ENCODE measurements at regions not wholly inside any gene's neighbourhood (a gene's known extent, or its start where the extent isn't known, plus 50 kb on each side); places are given as distances from the start of the nearest gene placed in this dataset.

- Histone ChIP-seq H3K27ac (no peak overlapping the region), H3K36me3 (no peaks in the 10 kb centered on the region), H3K27me3 (ENCODE audit: low read depth) (no peaks in the 10 kb centered on the region), H3K4me1 (peaks cover 4% of the 10 kb centered on the region), H3K4me3 (no peak overlapping the region), H3K9me3 (no peaks in the 10 kb centered on the region)
- DNase-seq (no peak), ATAC-seq (no peak)
- intact Hi-C loops (cut with DNase I), result no loop called here
- no peak for TF ChIP-seq CTCF (IDR thresholded peaks at IDR 0.05)
Measured at GRCh38 chrX:13147147-13147546, 102.7 kb upstream of the FAM9C start.

GRCh38 chrX:13144927-13145655 lies 100.7 kb upstream of the FAM9C start:
- TF ChIP-seq CTCF (IDR thresholded peaks at IDR 0.05), result no peak
- no peak for ATAC-seq
- H3K4me1 ChIP-seq, result no peaks in the 10 kb centered on the region
- H3K9me3 ChIP-seq, result no peaks in the 10 kb centered on the region
- intact Hi-C loops (cut with DNase I), result no loop called here
- H3K27ac ChIP-seq, result no peak overlapping the region
- H3K36me3 ChIP-seq, result no peaks in the 10 kb centered on the region
- no peak overlapping the region for H3K4me3 ChIP-seq
- no peaks in the 10 kb centered on the region for H3K27me3 ChIP-seq (ENCODE audit: low read depth)
- no peak for DNase-seq

GRCh38 chrX:13142891-13143290 lies 98.5 kb upstream of the FAM9C start:
- Histone ChIP-seq H3K36me3 (no peaks in the 10 kb centered on the region), H3K27me3 (ENCODE audit: low read depth) (no peaks in the 10 kb centered on the region), H3K4me3 (no peak overlapping the region), H3K9me3 (no peaks in the 10 kb centered on the region), H3K27ac (no peak overlapping the region), H3K4me1 (no peaks in the 10 kb centered on the region)
- TF ChIP-seq CTCF (IDR thresholded peaks at IDR 0.05), result no peak
- DNase-seq (no peak), ATAC-seq (peak in 1 of 2 donors; percentile 12)
- intact Hi-C loops (cut with DNase I), result no loop called here

- no peak for DNase-seq
- Histone ChIP-seq H3K4me3 (no peak overlapping the region), H3K4me1 (no peaks in the 10 kb centered on the region), H3K27me3 (ENCODE audit: low read depth) (no peaks in the 10 kb centered on the region), H3K36me3 (no peaks in the 10 kb centered on the region), H3K27ac (no peak overlapping the region), H3K9me3 (no peaks in the 10 kb centered on the region)
- ATAC-seq, result no peak
- TF ChIP-seq CTCF (IDR thresholded peaks at IDR 0.05), result no peak
- intact Hi-C loops (cut with DNase I), result no loop called here
Measured at GRCh38 chrX:13140007-13140406, 95.6 kb upstream of the FAM9C start.

DNA sequence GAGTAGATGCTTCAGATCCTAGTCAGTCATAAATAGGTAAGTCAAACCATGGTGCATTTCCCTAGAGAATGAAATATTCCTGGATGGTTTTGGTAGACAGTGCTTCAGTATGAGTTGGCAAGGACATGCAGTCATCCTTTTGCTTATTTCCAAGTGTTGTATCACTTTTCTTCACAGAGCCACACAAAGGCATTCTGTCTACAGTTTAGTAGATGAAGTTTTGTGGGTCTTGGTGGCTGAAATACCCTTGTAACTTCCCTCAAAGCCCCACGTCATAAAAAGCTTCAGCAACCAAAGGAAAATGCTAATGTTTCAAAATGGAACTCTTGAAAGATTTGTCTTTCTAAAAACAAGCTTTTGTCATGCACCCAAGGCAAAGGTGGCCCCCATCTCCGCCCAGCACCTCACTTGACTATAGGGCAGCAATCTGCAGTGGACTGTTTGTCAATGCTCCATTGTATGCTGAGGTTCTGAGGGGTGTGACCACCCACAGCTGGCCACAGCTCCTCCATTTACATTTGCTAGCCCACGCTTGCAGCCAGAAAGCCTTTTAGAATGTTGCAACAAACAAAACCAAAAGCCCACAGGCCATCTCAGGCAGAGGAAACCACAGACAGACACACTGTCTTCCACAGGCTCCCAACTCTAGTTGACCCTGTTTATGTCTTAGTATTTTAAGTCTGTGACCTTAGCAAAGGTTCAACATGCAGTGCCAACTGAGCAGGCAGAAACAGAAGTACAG lies 87.1 kb upstream of the FAM9C start:
- no peak for TF ChIP-seq CTCF (IDR thresholded peaks at IDR 0.05)
- DNase-seq (peak; percentile 42), ATAC-seq (peak; percentile 57 to 76)
- H3K4me3 ChIP-seq, result no peak overlapping the region
- H3K9me3 ChIP-seq, result no peaks in the 10 kb centered on the region
- no peaks in the 10 kb centered on the region for H3K36me3 ChIP-seq
- no peak overlapping the region for H3K27ac ChIP-seq
- peaks cover 9% of the 10 kb centered on the region for H3K4me1 ChIP-seq
- intact Hi-C loops (cut with DNase I), result no loop called here
- H3K27me3 ChIP-seq (ENCODE audit: low read depth), result no peaks in the 10 kb centered on the region

All from lower lobe of right lung (tissue), 2 donors.